K562 (cell line): ENCODE measurements at regions not wholly inside any gene's neighbourhood (a gene's known extent, or its start where the extent isn't known, plus 50 kb on each side); places are given as distances from the start of the nearest gene placed in this dataset.

ENCODE experiments used
- ATAC-seq: fragments of 200-7000 bp; cut with Tn5 transposase; 3 replicates; pipeline ENCODE4 v1.9.1; 2020; ENCODE audit warnings: moderate library complexity
- BruUV-seq: library from RNA; stranded (reverse); fragments of 400-500 nt; replicated peaks from 2 replicates; lab custom pipeline; 2021; lab: Mats Ljungman, UMichigan
- CTCF ChIA-PET: fragments of 300-600 bp; formaldehyde crosslinking; extraction: SDS; loops from one replicate; lab custom pipeline; 2021; ENCODE audit warnings: low intra/inter-chr PET ratio; lab: Yijun Ruan, JAX
- POLR2A ChIA-PET: fragments of 300-600, 350-650 bp; sonication (Branson Sonifier 250); formaldehyde crosslinking; extraction: SDS; loops from one replicate; lab custom pipeline; 2021; ENCODE audit warnings: antibody characterized with exemption, inconsistent platforms; lab: Yijun Ruan, JAX
- DNase-seq, 4 experiments: peaks; one replicate each; pipeline versions ENCODE4 v3.0.0 to v3.0.0-alpha.2; 2011 to 2018; ENCODE audit warnings: low spot score in 3 of 4, mixed read lengths in 3 of 4; ENCODE audit errors: extremely low read depth in 1 of 4
- FAIRE-seq: peaks from 2 replicates; lab custom pipeline; 2011; peaks lifted over from hg19 to GRCh38; lab: Jason Lieb, UNC
- H2AFZ ChIP-seq: 2 replicates; pipeline ENCODE4 v1.6.0; 2011; ENCODE audit warnings: low read depth, low read length, control low read depth, inconsistent platforms
- H3K27ac ChIP-seq: fragments of 200-600 bp; 3 replicates; pipeline ENCODE4 v1.8.0; 2011; ENCODE audit warnings: low read depth, mild to moderate bottlenecking, control low read depth, inconsistent platforms, low read length, moderate library complexity, mixed read lengths; ENCODE audit errors: extremely low read depth
- H3K27me3 ChIP-seq, 2 experiments: fragments of 300-600 bp in 1 of 2; 2 replicates in 1 of 2; 3 replicates in 1 of 2; pipeline versions ENCODE4 v1.6.0 to v1.8.0; 2011; ENCODE audit warnings: inconsistent platforms in 2 of 2, low read length in 2 of 2, mild to moderate bottlenecking in 1 of 2, mixed read lengths in 1 of 2, moderate library complexity in 1 of 2; ENCODE audit not compliant: control insufficient read depth in 2 of 2, insufficient read depth in 2 of 2
- H3K36me3 ChIP-seq: fragments of 300-600 bp; 3 replicates; pipeline ENCODE4 v1.8.0; 2011; ENCODE audit warnings: mild to moderate bottlenecking, low read length, inconsistent platforms; ENCODE audit not compliant: control insufficient read depth, insufficient read depth
- H3K4me1 ChIP-seq, 2 experiments: fragments of 200-600 bp in 1 of 2; replicated peaks in 1 of 2; 2 replicates in 1 of 2; 3 replicates in 1 of 2; pipeline versions ENCODE4 v1.5.1 to v1.8.0; 2011; ENCODE audit warnings: inconsistent platforms in 2 of 2, low read length in 2 of 2, mild to moderate bottlenecking in 1 of 2, mixed read lengths in 1 of 2, moderate library complexity in 1 of 2; ENCODE audit not compliant: control insufficient read depth in 2 of 2, insufficient read depth in 2 of 2
- H3K4me2 ChIP-seq: 2 replicates; pipeline ENCODE4 v1.6.1; 2011; ENCODE audit warnings: low read length, control low read depth, inconsistent platforms, mixed read lengths; ENCODE audit not compliant: insufficient read depth
- H3K4me3 ChIP-seq: fragments of 200-600 bp; sonication (generic), shearing (Covaris generic); 2 replicates; pipeline ENCODE4 v1.5.1; 2016; ENCODE audit warnings: control low read depth, inconsistent platforms
- H3K79me2 ChIP-seq: fragments of 200-600 bp; 3 replicates; pipeline ENCODE4 v1.8.0; 2011; ENCODE audit warnings: low read length, inconsistent platforms; ENCODE audit not compliant: control insufficient read depth, insufficient read depth
- H3K9ac ChIP-seq, 2 experiments: 2 replicates each; pipeline versions ENCODE4 v1.6.0 to v1.6.1; 2011; ENCODE audit warnings: low read depth in 2 of 2, low read length in 2 of 2, control low read depth in 1 of 2, inconsistent platforms in 1 of 2, mild to moderate bottlenecking in 1 of 2, mixed read lengths in 1 of 2; ENCODE audit not compliant: insufficient read depth in 1 of 2
- H3K9me1 ChIP-seq: one replicate; pipeline ENCODE4 v1.6.0; 2011; ENCODE audit warnings: inconsistent platforms, mild to moderate bottlenecking, low read length, moderate library complexity; ENCODE audit not compliant: control insufficient read depth, insufficient read depth
- H3K9me3 ChIP-seq: replicated peaks from 2 replicates; pipeline ENCODE4 v1.5.1; 2011; ENCODE audit warnings: low read depth, low read length, inconsistent platforms; ENCODE audit not compliant: control insufficient read depth, insufficient read depth
- H4K20me1 ChIP-seq: replicated peaks from 2 replicates; pipeline ENCODE4 v1.6.1; 2011; ENCODE audit warnings: low read length, inconsistent platforms, mixed read lengths; ENCODE audit not compliant: control insufficient read depth, insufficient read depth
- CTBP1 ChIP-seq: fragments of 450-650 bp; IDR thresholded peaks from 2 replicates; pipeline ENCODE4 v1.6.1; 2016; ENCODE audit warnings: borderline replicate concordance
- DLX4 ChIP-seq: fragments of 250-450 bp; sonication (Bioruptor Pico); IDR thresholded peaks from 2 replicates; pipeline ENCODE4 v1.6.1; 2021; ENCODE audit warnings: mild to moderate bottlenecking
- RBFOX2 ChIP-seq: fragments of 200-400 bp; formaldehyde crosslinking; IDR thresholded peaks from 2 replicates; pipeline ENCODE4 v1.6.1; 2017; ENCODE audit warnings: low read depth, mild to moderate bottlenecking, low read length, moderate library complexity
- RFX5 ChIP-seq: IDR thresholded peaks from 2 replicates; pipeline ENCODE4 v1.6.1; 2011; ENCODE audit warnings: low read depth, mild to moderate bottlenecking, improper control_type of control experiment, low read length
- SMAD1 ChIP-seq: fragments of 150-350 bp; IDR thresholded peaks from 2 replicates; pipeline ENCODE4 v1.6.1; 2014; ENCODE audit warnings: low read length, low read depth; ENCODE audit not compliant: partially characterized antibody
- ZBTB5 ChIP-seq: fragments of 450-650 bp; IDR thresholded peaks from 2 replicates; pipeline ENCODE4 v1.6.1; 2017; ENCODE audit warnings: antibody characterized with exemption
- ZC3H8 ChIP-seq: fragments of 450-650 bp; IDR thresholded peaks from 2 replicates; pipeline ENCODE4 v1.6.1; 2017
- ZNF696 ChIP-seq: fragments of 250-450 bp; sonication (Bioruptor Pico); conservative IDR thresholded peaks from 2 replicates; pipeline ENCODE4 v1.4.0; 2020; ENCODE audit warnings: mild to moderate bottlenecking, moderate library complexity
- WGBS: fragments of 100-300 bp; shearing (Covaris generic); methylation state at CpG from one replicate; pipeline ENCODE4 v1.1.6; 2016; ENCODE audit warnings: low coverage, mixed read lengths; ENCODE audit not compliant: insufficient coverage; ENCODE audit errors: missing lambda C conversion rate; 5-methylcytosine and 5-hydroxymethylcytosine counted together
- in situ Hi-C: fragments of 300-500 bp; cut with MboI; formaldehyde crosslinking; loops from 4 replicates; pipeline ENCODE4 v1.15.0; 2018; ENCODE audit warnings: inconsistent platforms, mixed read lengths
- intact Hi-C: fragments of 100-400 bp; cut with micrococcal nuclease; formaldehyde crosslinking; loops from 2 replicates; pipeline ENCODE4 v1.14.2; 2022
- TF ChIP-seq, protein P1 (sequence below): fragments of 450-650 bp; formaldehyde crosslinking; IDR thresholded peaks from 2 replicates; pipeline ENCODE4 v1.4.0; 2020; ENCODE audit warnings: mild to moderate bottlenecking, moderate library complexity
- TF ChIP-seq, protein P2 (sequence below): fragments of 250-450 bp; sonication (Bioruptor Pico); IDR thresholded peaks from 2 replicates; pipeline ENCODE4 v1.8.0; 2022; ENCODE audit warnings: moderate library complexity, mild to moderate bottlenecking, inconsistent platforms

GRCh38 chr13:109288151-109288709, 498.2 kb downstream of the IRS2 start:
- Histone ChIP-seq H3K36me3 (no peaks in the 10 kb centered on the region), H3K4me1 (no peaks in the 10 kb centered on the region), H3K9me3 (no peaks in the 10 kb centered on the region), H3K9me1 (no peaks in the 10 kb centered on the region), H3K27me3 (no peaks in the 10 kb centered on the region), H3K27ac (no peak overlapping the region), H4K20me1 (no peaks in the 10 kb centered on the region), H3K79me2 (no peaks in the 10 kb centered on the region), H3K9ac (no peak overlapping the region), H2AFZ (no peak overlapping the region), H3K4me3 (no peak overlapping the region), H3K4me2 (no peak overlapping the region)
- no TSS peak for BruUV-seq
- 0% methylated on average over 5 of the region's 6 CpGs for WGBS
- in situ Hi-C loops = no loop called here
- FAIRE-seq (no peak), ATAC-seq (no peak), DNase-seq (no peak)
- POLR2A ChIA-PET = no interaction called here
- CTCF ChIA-PET = no interaction called here
- intact Hi-C loops = loop anchor here (10.0 kb wide), 1 partner anchor 143 kb away; no protein-coding TSS in a partner anchor
- no peak for TF ChIP-seq ZC3H8
- no peak for TF ChIP-seq CTBP1
- no peak for TF ChIP-seq ZBTB5
- TF ChIP-seq DLX4 (CRISPR knock-in tag) = no peak
- no peak for TF ChIP-seq SMAD1
- no peak for TF ChIP-seq ZNF696
- TF ChIP-seq, protein P1, sequence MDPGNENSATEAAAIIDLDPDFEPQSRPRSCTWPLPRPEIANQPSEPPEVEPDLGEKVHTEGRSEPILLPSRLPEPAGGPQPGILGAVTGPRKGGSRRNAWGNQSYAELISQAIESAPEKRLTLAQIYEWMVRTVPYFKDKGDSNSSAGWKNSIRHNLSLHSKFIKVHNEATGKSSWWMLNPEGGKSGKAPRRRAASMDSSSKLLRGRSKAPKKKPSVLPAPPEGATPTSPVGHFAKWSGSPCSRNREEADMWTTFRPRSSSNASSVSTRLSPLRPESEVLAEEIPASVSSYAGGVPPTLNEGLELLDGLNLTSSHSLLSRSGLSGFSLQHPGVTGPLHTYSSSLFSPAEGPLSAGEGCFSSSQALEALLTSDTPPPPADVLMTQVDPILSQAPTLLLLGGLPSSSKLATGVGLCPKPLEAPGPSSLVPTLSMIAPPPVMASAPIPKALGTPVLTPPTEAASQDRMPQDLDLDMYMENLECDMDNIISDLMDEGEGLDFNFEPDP (CRISPR knock-in tag) = no peak
- no peak for TF ChIP-seq RBFOX2
- TF ChIP-seq RFX5 = no peak
- TF ChIP-seq, protein P2, sequence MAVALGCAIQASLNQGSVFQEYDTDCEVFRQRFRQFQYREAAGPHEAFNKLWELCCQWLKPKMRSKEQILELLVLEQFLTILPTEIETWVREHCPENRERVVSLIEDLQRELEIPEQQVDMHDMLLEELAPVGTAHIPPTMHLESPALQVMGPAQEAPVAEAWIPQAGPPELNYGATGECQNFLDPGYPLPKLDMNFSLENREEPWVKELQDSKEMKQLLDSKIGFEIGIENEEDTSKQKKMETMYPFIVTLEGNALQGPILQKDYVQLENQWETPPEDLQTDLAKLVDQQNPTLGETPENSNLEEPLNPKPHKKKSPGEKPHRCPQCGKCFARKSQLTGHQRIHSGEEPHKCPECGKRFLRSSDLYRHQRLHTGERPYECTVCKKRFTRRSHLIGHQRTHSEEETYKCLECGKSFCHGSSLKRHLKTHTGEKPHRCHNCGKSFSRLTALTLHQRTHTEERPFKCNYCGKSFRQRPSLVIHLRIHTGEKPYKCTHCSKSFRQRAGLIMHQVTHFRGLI (CRISPR knock-in tag) = no peak
